ENCODE measurements at regions not wholly inside any gene's neighbourhood (a gene's known extent, or its start where the extent isn't known, plus 50 kb on each side); places are given as distances from the start of the nearest gene placed in this dataset.

- TF ChIP-seq CTCF (IDR thresholded peaks at IDR 0.05; ENCODE audit: control extremely low read depth, extremely low read depth, low read depth, missing control alignments) = no peak
- ChIA-PET CTCF (no interaction called here), POLR2A (no interaction called here)
- no peak for DNase-seq (ENCODE audit: extremely low spot score)
Measured at GRCh38 chr2:217006217-217006616, 146.4 kb upstream of the TNP1 start.

DNA sequence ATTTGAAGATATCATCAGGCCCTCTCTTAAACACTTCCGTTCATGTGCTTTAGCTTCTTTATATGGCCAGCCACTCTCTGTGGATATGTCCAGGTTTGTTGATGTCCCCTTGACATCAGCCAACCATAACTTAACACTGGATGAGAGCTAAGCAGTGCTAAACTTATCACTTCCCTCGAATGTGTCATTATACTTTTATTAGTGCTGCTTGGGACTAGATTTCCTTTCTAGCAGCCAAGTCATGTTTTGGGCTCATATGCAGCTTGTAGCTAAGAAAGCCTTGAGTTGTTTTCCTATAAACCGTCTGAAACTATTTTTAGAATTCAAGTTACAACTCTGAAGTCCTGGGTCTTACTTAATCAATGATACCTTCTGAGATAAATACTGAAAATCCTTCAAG, 144.8 kb upstream of the TNP1 start:
- ChIA-PET POLR2A (no interaction called here), CTCF (no interaction called here)
- no peak for DNase-seq (ENCODE audit: extremely low spot score)
- no peak for TF ChIP-seq CTCF (IDR thresholded peaks at IDR 0.05; ENCODE audit: control extremely low read depth, extremely low read depth, low read depth, missing control alignments)

DNA sequence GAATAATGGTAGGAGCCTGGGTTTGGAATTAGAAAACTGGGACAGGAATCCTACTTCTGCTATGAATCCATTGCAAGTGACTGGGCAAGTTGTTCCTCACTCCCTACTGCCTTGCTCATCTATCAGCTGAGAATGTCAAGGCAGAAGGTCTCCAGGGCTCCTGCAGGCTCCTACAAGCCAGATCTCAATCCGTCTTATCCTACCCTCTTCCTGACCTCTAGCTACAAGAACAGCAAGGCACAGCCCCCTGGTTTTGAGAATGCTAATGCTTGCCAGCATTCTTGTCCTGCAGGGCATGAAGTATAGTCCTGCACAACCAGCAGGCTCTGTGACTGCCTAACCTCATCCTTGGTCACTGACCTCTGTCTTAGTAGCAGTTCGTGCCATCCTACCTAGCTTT, 141.9 kb upstream of the TNP1 start:
- no peak for TF ChIP-seq CTCF (IDR thresholded peaks at IDR 0.05; ENCODE audit: control extremely low read depth, extremely low read depth, low read depth, missing control alignments)
- ChIA-PET POLR2A (no interaction called here), CTCF (interaction anchor here (1.4 kb wide), 1 partner anchor 31 kb away, joined by 3 read pairs; no protein-coding TSS in a partner anchor)
- DNase-seq (ENCODE audit: extremely low spot score) = no peak

DNA sequence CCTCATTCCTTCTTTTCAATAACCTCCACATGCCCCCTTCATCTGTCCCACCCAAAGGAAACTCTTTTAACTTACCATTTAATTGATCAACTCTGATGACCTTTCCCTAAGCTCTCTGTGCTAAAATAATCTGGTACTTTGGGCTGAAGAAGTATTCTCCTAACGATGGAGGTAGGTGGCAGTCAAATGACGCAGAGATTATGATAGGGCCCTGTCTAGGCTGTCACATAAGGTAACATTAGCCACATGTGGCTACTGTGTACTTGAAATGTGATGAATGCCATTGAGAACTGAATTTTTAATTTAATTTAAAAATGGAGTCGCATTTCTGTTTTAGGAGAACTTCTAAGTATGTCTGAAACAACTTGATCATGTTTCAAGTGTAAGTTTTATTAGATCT, 140.5 kb upstream of the TNP1 start:
- no peak for TF ChIP-seq CTCF (IDR thresholded peaks at IDR 0.05; ENCODE audit: control extremely low read depth, extremely low read depth, low read depth, missing control alignments)
- POLR2A ChIA-PET = no interaction called here
- CTCF ChIA-PET = no interaction called here
- DNase-seq (ENCODE audit: extremely low spot score) = no peak

- TF ChIP-seq CTCF (IDR thresholded peaks at IDR 0.05; ENCODE audit: control extremely low read depth, extremely low read depth, low read depth, missing control alignments) = no peak
- DNase-seq (ENCODE audit: extremely low spot score) = no peak
- CTCF ChIA-PET = interaction anchor here (0.7 to 1.1 kb wide), 2 partner anchors 13 to 170 kb away, joined by 3 read pairs; no protein-coding TSS in a partner anchor
- POLR2A ChIA-PET = no interaction called here
Measured at GRCh38 chr2:216996279-216996845, 136.5 kb upstream of the TNP1 start.

DNA sequence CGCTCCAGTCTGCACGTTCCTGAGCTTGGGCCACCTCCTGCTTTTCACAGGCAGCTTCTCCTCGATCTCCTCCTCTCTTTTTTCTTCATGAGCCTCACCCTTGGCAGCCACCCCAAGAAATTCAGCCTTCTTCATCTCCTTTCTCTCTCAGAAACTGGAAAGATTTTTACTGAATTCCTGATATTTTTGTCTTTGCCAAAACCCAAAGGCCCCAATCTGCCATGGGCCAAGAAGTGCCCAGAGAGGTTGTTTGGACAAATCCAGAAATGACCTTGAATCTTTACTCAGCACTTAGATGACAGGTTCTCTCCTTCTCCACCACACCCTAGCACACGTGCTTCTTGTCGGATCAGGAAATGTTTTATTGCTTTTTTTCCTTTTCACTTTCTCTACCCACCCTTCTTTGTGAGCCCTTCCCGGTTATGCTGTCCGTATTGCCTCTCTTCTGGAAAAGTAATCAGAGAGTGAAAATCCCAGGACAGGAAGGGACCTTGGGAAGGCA, 134.5 kb upstream of the TNP1 start:
- ChIA-PET CTCF (no interaction called here), POLR2A (no interaction called here)
- DNase-seq (ENCODE audit: extremely low spot score) = no peak
- no peak for TF ChIP-seq CTCF (IDR thresholded peaks at IDR 0.05; ENCODE audit: control extremely low read depth, extremely low read depth, low read depth, missing control alignments)

All from GM10248 (cell line).